Lower leg skin (tissue), 3 donors: ENCODE measurements at regions not wholly inside any gene's neighbourhood (a gene's known extent, or its start where the extent isn't known, plus 50 kb on each side); places are given as distances from the start of the nearest gene placed in this dataset.

Source experiments
- POLR2A ChIP-seq, 2 donors: fragments of 450-650 bp; IDR thresholded peaks; one replicate each; pipeline ENCODE4 v1.6.1; 2016 to 2017; ENCODE audit warnings: antibody characterized with exemption in 2 of 2, mild to moderate bottlenecking in 1 of 2, moderate library complexity in 1 of 2
- TF ChIP-seq, protein P1 (sequence below), 3 donors: fragments of 450-650 bp; IDR thresholded peaks; one replicate each; pipeline ENCODE4 v1.5.1; 2016; ENCODE audit warnings: antibody characterized with exemption in 3 of 3, mild to moderate bottlenecking in 3 of 3, moderate library complexity in 2 of 3

DNA sequence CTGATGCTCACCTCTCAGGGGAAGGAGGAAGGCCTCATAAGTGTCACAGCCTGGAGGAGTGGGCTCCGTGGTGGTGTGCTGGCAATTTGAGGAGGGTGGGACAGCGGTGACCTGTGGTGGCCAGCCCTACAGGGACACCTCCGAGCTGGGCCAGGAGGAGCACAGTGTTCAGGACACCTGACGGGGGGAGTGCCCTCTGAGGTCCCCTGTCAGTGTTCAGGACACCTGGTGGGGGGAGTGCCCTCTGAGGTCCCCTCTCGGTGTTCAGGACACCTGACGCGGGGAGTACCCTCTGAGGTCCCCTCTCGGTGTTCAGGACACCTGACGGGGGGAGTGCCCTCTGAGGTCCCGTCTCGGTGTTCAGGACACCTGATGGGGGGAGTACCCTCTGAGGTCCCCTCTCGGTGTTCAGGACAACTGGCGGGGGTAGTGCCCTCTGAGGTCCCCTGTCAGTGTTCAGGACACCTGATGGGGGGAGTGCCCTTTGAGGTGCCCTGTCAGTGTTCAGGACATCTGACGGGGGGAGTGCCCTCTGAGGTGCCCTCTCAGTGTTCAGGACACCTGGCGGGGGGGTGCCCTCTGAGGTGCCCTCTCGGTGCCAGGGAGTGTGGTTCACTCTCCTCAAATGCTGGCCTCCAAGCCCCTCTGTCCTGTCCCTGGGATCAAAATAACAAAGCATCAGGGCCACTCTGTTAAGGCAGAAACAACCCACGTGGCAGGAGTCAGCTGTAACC is 73.4 kb upstream of the ZNF469 start:
- TF ChIP-seq, protein P1, sequence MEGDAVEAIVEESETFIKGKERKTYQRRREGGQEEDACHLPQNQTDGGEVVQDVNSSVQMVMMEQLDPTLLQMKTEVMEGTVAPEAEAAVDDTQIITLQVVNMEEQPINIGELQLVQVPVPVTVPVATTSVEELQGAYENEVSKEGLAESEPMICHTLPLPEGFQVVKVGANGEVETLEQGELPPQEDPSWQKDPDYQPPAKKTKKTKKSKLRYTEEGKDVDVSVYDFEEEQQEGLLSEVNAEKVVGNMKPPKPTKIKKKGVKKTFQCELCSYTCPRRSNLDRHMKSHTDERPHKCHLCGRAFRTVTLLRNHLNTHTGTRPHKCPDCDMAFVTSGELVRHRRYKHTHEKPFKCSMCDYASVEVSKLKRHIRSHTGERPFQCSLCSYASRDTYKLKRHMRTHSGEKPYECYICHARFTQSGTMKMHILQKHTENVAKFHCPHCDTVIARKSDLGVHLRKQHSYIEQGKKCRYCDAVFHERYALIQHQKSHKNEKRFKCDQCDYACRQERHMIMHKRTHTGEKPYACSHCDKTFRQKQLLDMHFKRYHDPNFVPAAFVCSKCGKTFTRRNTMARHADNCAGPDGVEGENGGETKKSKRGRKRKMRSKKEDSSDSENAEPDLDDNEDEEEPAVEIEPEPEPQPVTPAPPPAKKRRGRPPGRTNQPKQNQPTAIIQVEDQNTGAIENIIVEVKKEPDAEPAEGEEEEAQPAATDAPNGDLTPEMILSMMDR (IDR thresholded peaks at IDR 0.05): no peak
- no peak for TF ChIP-seq POLR2A (IDR thresholded peaks at IDR 0.05)
